HL-60 (cell line): ENCODE measurements at regions not wholly inside any gene's neighbourhood (a gene's known extent, or its start where the extent isn't known, plus 50 kb on each side); places are given as distances from the start of the nearest gene placed in this dataset.

ENCODE experiments used
- GABPA ChIP-seq: IDR thresholded peaks from 2 replicates; pipeline ENCODE4 v1.6.1; 2012; ENCODE audit warnings: low read depth
- POLR2AphosphoS5 ChIP-seq: IDR thresholded peaks from 2 replicates; pipeline ENCODE4 v1.6.1; 2012; ENCODE audit warnings: low read depth
- TF ChIP-seq, protein P1 (sequence below): IDR thresholded peaks from one replicate; pipeline ENCODE4 v1.5.1; 2011; ENCODE audit warnings: low read length, control low read depth, inconsistent platforms; ENCODE audit not compliant: insufficient read depth
- TF ChIP-seq, protein P2 (sequence below): IDR thresholded peaks from 2 replicates; pipeline ENCODE4 v1.6.1; 2012; ENCODE audit warnings: low read depth; ENCODE audit not compliant: insufficient replicate concordance

DNA sequence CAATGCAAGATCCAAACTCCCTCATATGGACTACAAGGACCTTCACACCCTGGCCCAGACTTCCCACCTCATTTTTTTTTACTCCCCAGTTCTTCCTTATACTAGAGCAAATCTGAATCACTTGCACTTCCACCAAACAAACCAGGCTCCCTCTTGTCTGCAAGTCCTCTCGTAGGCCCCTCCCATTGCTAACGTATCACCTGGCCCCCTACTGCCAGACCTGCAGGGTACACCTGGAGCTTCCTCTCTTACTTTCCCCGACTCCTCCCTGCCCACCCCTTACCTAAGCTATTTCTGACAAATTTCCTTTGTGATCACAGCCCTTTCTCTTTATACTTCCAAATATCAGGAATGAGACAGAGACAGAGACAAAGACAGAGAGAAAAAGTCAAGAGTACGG, 463.9 kb downstream of the GALC start:
- TF ChIP-seq, protein P1, sequence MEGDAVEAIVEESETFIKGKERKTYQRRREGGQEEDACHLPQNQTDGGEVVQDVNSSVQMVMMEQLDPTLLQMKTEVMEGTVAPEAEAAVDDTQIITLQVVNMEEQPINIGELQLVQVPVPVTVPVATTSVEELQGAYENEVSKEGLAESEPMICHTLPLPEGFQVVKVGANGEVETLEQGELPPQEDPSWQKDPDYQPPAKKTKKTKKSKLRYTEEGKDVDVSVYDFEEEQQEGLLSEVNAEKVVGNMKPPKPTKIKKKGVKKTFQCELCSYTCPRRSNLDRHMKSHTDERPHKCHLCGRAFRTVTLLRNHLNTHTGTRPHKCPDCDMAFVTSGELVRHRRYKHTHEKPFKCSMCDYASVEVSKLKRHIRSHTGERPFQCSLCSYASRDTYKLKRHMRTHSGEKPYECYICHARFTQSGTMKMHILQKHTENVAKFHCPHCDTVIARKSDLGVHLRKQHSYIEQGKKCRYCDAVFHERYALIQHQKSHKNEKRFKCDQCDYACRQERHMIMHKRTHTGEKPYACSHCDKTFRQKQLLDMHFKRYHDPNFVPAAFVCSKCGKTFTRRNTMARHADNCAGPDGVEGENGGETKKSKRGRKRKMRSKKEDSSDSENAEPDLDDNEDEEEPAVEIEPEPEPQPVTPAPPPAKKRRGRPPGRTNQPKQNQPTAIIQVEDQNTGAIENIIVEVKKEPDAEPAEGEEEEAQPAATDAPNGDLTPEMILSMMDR, result no peak
- no peak for TF ChIP-seq POLR2AphosphoS5
- TF ChIP-seq, protein P2, sequence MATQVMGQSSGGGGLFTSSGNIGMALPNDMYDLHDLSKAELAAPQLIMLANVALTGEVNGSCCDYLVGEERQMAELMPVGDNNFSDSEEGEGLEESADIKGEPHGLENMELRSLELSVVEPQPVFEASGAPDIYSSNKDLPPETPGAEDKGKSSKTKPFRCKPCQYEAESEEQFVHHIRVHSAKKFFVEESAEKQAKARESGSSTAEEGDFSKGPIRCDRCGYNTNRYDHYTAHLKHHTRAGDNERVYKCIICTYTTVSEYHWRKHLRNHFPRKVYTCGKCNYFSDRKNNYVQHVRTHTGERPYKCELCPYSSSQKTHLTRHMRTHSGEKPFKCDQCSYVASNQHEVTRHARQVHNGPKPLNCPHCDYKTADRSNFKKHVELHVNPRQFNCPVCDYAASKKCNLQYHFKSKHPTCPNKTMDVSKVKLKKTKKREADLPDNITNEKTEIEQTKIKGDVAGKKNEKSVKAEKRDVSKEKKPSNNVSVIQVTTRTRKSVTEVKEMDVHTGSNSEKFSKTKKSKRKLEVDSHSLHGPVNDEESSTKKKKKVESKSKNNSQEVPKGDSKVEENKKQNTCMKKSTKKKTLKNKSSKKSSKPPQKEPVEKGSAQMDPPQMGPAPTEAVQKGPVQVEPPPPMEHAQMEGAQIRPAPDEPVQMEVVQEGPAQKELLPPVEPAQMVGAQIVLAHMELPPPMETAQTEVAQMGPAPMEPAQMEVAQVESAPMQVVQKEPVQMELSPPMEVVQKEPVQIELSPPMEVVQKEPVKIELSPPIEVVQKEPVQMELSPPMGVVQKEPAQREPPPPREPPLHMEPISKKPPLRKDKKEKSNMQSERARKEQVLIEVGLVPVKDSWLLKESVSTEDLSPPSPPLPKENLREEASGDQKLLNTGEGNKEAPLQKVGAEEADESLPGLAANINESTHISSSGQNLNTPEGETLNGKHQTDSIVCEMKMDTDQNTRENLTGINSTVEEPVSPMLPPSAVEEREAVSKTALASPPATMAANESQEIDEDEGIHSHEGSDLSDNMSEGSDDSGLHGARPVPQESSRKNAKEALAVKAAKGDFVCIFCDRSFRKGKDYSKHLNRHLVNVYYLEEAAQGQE, result no peak
- TF ChIP-seq GABPA, result no peak
